ENCODE measurements at regions not wholly inside any gene's neighbourhood (a gene's known extent, or its start where the extent isn't known, plus 50 kb on each side); places are given as distances from the start of the nearest gene placed in this dataset.

- no peak for DNase-seq
Measured at GRCh38 chr12:127539226-127539858, 727.6 kb upstream of the TMEM132C start.

DNA sequence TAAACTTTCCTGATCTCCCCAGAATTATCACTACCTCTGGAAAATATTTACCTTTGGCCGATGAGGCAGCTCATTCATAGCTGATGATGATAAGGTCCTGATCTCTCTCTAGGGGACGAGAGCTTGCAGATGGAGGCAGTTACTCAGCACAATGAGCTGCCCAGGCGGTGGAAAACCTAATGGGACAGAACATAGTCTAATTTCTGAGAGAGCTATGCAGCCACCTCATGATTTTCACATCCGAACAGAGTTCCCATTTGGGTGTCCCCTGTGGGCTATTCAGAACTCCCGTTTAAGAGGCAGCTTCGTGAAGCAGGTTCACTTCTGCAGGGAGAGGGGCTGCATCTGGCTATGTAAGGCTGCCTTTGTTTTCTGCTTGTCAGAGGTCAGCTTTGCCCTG lies 724.6 kb upstream of the TMEM132C start:
- no peak for DNase-seq

DNA sequence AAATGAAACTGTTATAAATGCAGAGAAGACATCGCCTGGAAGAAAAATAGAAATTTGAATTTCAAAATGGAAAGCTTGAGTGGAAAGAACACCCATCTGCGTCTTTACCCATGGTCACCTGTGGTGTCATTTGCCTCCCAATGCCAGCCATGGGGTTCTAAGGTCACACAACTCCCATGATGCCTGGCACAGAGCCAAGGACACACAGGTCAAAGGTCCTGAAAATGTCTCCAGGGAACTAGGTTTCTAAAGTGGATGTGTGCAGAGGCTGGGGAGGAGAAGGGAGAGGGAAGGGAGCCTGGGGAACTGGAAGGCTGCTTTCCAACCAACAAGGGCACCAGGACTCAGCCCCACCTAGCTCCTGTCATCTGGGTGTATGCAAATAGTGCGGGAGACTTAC lies 724.0 kb upstream of the TMEM132C start:
- no peak for DNase-seq

DNA sequence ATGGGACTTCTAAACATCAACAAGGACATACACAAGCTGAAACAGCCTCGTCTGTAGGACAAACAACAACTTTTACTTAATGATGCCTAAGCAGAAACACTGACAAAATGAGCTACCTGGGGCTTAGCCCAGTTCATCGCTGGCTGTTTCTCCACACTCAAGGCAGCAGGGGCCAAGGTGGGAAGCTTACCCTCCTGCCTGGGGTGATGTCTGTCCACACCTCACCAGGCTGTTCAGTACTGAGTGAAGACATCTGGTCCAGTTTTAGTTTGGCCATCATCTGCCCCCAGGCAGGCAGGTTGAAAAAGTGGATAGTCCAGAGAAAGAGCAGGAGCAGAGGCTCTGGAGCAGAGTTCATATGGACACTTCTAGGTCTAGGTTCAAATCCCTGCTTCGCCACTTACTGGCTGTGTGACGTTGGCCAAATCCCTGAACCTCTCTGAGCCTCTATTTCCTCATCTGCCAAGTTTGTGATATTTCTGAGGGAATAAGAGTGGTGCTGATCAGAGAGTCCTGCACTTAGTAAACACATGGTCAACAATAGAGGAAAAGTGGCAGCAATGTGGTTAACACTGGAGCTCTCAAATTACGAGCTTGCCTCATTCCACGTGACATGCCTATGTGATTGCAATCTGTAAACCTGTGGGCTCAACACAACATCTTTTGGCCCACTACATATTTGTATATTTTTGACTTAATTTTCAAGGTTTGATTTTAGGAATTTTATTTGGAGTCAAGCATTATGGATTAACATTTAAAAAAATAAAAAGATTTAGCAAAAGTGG lies 720.1 kb upstream of the TMEM132C start:
- no peak for DNase-seq

- DNase-seq: no peak
Measured at GRCh38 chr12:127548123-127548553, 718.8 kb upstream of the TMEM132C start.

DNA sequence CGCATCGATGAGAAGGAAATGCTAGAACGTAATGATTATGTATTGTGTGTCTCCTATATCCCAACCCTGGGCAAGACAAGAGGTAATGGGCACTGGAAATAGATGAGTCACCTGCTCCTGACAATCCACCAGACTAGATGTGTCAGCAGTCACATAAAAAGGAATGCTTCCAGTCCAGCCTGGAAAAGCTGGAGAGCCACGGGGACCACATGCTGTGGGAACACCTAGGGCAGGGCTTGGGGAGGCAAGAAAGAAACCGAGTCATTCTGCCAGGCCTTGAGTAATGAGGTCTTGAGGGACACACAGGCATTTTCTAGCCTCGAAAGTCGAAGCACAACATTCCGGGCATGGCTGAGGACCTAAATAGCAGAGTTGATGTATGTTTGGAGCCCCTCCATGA lies 716.7 kb upstream of the TMEM132C start:
- DNase-seq: no peak

DNA sequence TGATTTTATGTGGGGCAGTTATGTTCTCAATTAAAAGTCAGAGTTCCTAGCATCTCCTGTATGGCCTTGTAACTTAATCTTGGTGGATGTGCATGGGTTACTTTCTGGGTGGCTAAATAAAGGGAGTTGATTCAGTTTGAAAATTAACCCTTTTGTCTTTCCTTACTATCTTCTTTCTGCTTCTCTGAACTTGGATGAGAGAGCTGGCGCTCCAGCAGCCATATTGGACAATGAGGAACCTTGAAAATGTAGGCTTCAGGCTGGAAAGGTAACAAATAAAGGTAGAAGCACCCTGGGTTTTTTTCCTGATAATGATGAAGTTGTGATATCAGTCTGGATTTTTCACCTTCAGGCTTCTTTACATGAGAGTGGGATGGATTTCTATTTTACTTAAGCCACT lies 714.1 kb upstream of the TMEM132C start:
- no peak for DNase-seq

GRCh38 chr12:127555071-127555470 lies 711.9 kb upstream of the TMEM132C start:
- no peak for DNase-seq

GRCh38 chr12:127556231-127556886 lies 710.6 kb upstream of the TMEM132C start:
- DNase-seq: no peak

DNA sequence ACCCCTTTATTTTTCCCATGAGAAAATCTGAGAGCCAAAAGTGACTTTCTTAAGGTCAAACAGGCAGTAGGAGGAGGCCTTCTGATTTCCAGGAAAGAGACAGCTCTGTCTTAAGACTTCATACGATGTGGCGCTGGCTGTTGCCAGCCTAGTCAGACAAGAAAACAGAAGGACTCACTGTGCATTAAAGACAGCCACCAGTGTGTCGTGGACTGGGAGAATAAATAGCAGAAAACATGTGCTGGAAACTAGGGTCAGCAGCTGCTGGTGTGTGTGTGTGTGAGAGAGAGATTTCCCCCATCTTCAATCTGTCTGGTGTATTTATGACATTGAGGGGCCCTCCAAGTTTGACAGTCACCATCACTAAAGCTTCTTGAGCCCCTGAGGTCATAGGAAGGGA lies 708.6 kb upstream of the TMEM132C start:
- DNase-seq: no peak

- peak; percentile 39 for DNase-seq
Measured at GRCh38 chr12:127559349-127560040, 707.5 kb upstream of the TMEM132C start.

DNA sequence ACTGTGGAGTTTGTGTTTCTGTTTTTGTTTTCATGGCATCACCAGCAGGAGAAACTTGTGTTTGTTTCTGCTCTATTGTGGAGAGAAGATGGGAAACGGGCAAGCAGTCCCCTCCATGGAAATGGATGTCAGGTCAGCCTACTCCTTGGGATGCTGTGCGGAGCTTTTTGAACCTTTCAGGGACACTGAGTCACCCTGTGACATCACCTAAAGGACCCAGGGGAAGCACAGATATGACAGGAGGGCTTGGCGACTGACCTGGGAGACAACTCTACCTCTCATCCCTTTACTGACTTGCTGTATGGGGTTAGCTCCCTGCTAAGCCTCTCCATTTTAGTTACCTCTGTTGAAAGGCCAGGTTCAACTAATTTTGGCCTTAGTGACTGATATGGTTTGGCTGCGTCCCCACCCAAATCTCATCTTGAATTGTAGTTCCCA lies 706.9 kb upstream of the TMEM132C start:
- no peak for DNase-seq

GRCh38 chr12:127562816-127563215 lies 704.2 kb upstream of the TMEM132C start:
- no peak for DNase-seq

DNA sequence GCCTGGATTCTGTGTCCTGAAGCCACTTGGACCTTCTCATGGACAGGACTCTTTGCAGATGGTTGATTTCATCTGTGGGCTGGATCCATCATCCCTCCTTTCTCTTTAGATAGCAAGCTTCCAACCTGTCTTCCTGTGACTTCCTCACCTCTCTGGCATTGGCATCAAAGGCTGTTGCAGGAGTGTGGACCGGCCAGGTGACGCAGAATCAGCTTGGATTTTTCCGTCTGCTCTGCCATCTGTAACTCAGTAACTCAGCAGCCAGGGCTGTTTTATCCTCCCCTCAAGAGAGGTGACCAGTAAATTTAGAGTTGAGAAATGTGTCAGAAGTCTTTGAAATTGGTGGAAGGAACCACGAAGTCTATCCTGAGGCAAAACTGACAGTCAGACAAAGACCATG lies 701.7 kb upstream of the TMEM132C start:
- DNase-seq: no peak

- no peak for DNase-seq
Measured at GRCh38 chr12:127567531-127567930, 699.4 kb upstream of the TMEM132C start.

DNA sequence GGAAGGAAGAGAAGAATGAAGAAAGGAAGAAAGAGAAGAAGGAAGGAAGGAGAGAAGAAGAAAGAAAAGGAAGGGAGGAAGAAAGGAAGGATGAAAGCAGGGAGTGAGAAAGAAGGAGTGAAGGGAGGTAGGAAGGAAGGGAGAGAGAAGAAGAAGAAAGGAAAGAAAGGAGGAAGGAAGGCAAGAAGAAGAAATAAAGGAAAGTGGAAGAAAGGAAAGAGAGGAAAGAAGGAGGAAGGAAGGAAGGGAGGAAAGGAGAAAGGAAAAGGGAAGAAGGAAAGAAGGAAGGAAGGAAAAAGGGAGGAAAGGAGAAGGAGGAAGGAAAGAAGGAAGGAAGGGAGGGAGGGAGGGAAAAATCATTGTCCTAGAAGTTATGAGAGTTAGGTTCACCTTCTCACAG lies 696.6 kb upstream of the TMEM132C start:
- no peak for DNase-seq

DNA sequence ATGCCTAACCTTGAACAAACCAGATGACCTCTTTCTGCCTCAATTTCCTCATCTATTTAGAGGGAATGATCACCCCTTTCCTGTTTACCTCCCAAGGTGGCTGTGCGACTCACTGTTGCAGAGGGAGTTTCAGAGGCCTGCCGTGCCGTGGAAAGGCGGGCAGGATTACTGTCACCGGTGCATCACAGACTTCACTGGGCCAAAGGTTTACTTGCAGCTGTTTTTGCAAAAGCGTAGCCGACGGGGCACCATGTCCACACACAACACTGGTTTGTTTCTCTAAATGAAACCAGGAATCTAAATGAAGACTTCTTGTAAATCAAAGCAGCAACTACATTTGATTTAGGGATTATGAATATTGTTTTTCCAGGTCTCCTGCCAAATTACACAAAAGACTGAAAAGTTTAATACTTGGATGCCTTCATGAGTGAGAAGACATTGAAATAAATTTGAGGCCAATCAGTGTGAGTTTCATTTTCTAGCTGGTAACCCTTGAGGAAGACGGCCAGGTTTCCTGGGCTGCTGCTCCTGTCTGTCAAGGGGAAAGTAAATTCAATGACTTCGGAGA lies 696.1 kb upstream of the TMEM132C start:
- no peak for DNase-seq

GRCh38 chr12:127571578-127571977 lies 695.4 kb upstream of the TMEM132C start:
- DNase-seq: no peak

- DNase-seq: no peak
Measured at GRCh38 chr12:127579446-127579845, 687.5 kb upstream of the TMEM132C start.

- DNase-seq: no peak
Measured at GRCh38 chr12:127582074-127582473, 684.9 kb upstream of the TMEM132C start.

- DNase-seq: no peak
Measured at GRCh38 chr12:127583041-127583440, 683.9 kb upstream of the TMEM132C start.

DNA sequence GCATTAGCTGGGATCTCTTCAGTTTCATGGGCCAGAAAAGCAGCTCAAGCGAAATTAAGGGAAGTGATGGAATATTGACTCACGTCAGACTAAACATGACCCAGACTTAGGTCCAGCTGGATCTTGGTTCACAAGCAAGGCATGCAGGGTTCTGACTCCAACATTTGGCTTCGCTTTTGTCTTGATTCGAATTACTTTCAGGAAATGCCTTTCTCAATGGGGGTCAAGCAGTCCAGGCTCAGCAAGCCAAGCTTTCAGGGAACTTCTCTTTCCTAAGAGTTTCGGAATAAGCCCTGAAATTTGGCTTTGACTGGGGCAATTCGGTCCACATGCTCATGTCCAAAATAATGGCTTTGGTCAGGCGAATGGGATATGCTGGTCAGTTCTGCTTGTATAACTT lies 678.7 kb upstream of the TMEM132C start:
- DNase-seq: no peak

DNA sequence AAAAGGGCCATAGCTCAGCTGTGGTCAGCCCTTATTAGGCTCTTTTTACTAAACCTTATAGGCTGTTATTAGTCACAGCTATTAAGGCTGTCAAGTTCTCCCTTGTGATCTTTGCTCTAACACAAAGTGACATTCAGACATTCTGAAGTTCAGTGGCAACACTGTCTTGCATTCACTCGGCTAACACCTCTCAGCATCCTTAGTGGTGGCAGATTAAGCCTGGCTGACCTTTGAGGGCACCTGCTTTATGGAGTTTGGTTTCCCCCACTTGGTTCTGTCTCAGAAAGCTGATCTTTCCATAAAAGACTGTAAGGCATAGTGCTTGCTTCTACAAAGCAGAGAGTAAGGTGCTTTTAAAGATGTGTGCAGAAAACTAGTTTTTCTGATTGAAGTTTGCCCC lies 677.4 kb upstream of the TMEM132C start:
- DNase-seq: no peak

Measured in CD4-positive, alpha-beta T cell treated with Interleukin-17A for 1 hour (primary cell).